RPMI7951 (cell line): ENCODE measurements at regions not wholly inside any gene's neighbourhood (a gene's known extent, or its start where the extent isn't known, plus 50 kb on each side); places are given as distances from the start of the nearest gene placed in this dataset.
"Not testable (repeated sequence)": the region's sequence is repeated elsewhere in the genome, so short reads cannot be mapped to it uniquely, and the experiment has no call there.

ENCODE experiments used
- DNase-seq: peaks from one replicate; pipeline ENCODE4 v3.0.0-alpha.2; 2012; ENCODE audit warnings: low read depth

GRCh38 chrX:139039041-139039440 is 327.5 kb upstream of the FGF13 start:
- DNase-seq = no peak

GRCh38 chrX:139026811-139027210 is 315.3 kb upstream of the FGF13 start:
- DNase-seq = no peak

- no peak for DNase-seq
These were observed 314.9 kb upstream of the FGF13 start for GRCh38 chrX:139026406-139026805.

- DNase-seq = no peak
These were observed 314.3 kb upstream of the FGF13 start for GRCh38 chrX:139025816-139026215.

GRCh38 chrX:139023531-139023930 is 312.0 kb upstream of the FGF13 start:
- DNase-seq = no peak

- DNase-seq = no peak
These were observed 309.3 kb upstream of the FGF13 start for GRCh38 chrX:139020801-139021200.

- no peak for DNase-seq
These were observed 306.9 kb upstream of the FGF13 start for GRCh38 chrX:139018436-139018835.

- DNase-seq = no peak
These were observed 304.1 kb upstream of the FGF13 start for GRCh38 chrX:139015627-139016026.

GRCh38 chrX:139008185-139008584 is 296.7 kb upstream of the FGF13 start:
- no peak for DNase-seq

- not testable (repeated sequence) for DNase-seq
These were observed 292.5 kb upstream of the FGF13 start for GRCh38 chrX:139003856-139004527.

- no peak for DNase-seq
These were observed 290.8 kb upstream of the FGF13 start for GRCh38 chrX:139002319-139002718.

- DNase-seq = no peak
These were observed 284.8 kb upstream of the FGF13 start for GRCh38 chrX:138996268-138996667.

GRCh38 chrX:138995458-138995857 is 283.9 kb upstream of the FGF13 start:
- DNase-seq = no peak

- DNase-seq = not testable (repeated sequence)
These were observed 278.9 kb upstream of the FGF13 start for GRCh38 chrX:138990425-138990824.

- DNase-seq = no peak
These were observed 275.3 kb upstream of the FGF13 start for GRCh38 chrX:138986866-138987265.

- no peak for DNase-seq
These were observed 274.7 kb upstream of the FGF13 start for GRCh38 chrX:138986235-138986634.

GRCh38 chrX:138982365-138982764 is 270.8 kb upstream of the FGF13 start:
- DNase-seq = no peak

- DNase-seq = no peak
These were observed 253.0 kb upstream of the FGF13 start for GRCh38 chrX:138964501-138964900.

- not testable (repeated sequence) for DNase-seq
These were observed 250.9 kb upstream of the FGF13 start for GRCh38 chrX:138962419-138962818.

GRCh38 chrX:138954976-138955375 is 243.5 kb upstream of the FGF13 start:
- no peak for DNase-seq

GRCh38 chrX:138946926-138947325 is 235.4 kb upstream of the FGF13 start:
- DNase-seq = no peak

GRCh38 chrX:138945219-138945618 is 233.7 kb upstream of the FGF13 start:
- peak; percentile 0 for DNase-seq

GRCh38 chrX:138939038-138939437 is 227.5 kb upstream of the FGF13 start:
- no peak for DNase-seq

GRCh38 chrX:138938003-138938402 is 226.5 kb upstream of the FGF13 start:
- DNase-seq = no peak
